HG02678 (cell line): ENCODE measurements at regions not wholly inside any gene's neighbourhood (a gene's known extent, or its start where the extent isn't known, plus 50 kb on each side); places are given as distances from the start of the nearest gene placed in this dataset.

Experiments
- ATAC-seq: cut with Tn5 transposase; IDR thresholded peaks from one replicate; pipeline ENCODE4 v1.9.1; 2021; ENCODE audit warnings: mild to moderate bottlenecking, moderate library complexity; ENCODE audit not compliant: unreplicated experiment

GRCh38 chr3:40593351-40593750 is 68.6 kb downstream of the ZNF621 start:
- no peak for ATAC-seq

- ATAC-seq, result no peak
These were observed 72.7 kb downstream of the ZNF621 start for GRCh38 chr3:40597441-40597840.

DNA sequence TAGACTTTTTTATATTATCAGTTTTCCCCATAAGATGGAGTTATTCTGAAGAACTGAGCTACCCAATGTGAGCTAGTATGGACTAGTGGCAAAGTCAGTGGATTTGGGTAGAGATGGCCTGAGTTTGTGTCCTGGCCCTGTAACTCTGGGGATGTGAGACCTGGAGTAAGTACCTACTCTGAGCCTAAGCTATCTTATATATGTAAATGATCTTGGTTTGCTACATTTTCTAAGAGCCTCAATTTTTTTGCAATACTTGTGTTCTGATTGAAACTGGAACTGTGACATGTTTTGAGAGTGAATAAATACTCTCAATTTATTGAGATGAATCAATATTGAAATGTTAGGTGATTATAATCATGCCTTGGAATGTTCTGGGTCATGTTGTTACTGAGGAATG is 73.6 kb downstream of the ZNF621 start:
- ATAC-seq, result no peak

- ATAC-seq, result no peak
These were observed 74.2 kb downstream of the ZNF621 start for GRCh38 chr3:40598962-40599361.

DNA sequence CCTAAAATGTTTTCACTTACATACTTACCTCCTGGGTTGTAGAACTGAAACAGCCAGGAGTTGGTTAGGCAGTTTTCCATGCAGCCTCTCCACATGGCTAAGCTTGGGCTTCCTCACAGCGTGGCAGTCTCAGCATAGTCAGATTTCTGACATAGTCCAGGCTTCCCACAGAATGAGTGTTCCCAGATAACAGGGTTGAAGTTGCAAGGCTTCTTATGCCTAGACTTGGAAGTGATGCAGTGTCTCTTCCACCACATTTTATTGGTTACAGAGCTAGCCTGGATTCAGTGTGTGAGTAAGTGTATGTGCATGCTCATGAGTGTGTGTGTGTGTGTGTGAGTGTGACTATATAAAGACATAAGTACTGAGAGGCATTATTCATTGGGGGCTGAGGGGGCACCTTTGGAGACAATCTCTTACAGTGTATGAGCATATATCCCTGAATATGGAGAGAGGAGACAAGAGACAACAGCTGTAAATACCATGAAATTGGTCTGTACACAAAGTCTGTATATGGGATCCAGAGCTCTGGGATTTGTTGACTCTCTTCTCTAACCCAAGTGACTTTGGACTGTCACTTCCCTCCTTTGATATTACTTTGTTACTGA is 78.1 kb downstream of the ZNF621 start:
- ATAC-seq, result no peak

DNA sequence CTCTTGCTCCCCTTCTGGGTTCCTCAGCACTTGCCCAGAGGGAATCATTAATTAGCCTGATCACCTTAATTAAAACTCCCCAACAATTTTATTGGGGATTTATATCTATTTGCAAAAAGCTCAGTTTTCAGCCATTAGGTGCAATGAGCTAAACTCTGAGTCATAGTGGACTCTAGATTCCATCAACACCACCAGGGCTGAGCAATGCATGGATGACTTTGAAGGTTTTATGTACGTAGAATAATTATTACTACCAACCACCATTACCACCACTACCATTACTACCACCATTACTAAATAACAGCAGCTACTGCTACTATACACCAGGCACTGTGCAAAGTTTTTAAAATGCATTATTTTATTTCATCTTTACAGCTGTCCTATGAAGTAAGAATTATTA is 81.2 kb downstream of the ZNF621 start:
- ATAC-seq, result no peak

GRCh38 chr3:40608091-40608490 is 83.3 kb downstream of the ZNF621 start:
- no peak for ATAC-seq

- no peak for ATAC-seq
These were observed 88.5 kb downstream of the ZNF621 start for GRCh38 chr3:40613306-40613705.

- no peak for ATAC-seq
These were observed 90.6 kb downstream of the ZNF621 start for GRCh38 chr3:40615110-40615915.

- no peak for ATAC-seq
These were observed 91.4 kb downstream of the ZNF621 start for GRCh38 chr3:40615918-40616819.

- ATAC-seq, result no peak
These were observed 92.3 kb downstream of the ZNF621 start for GRCh38 chr3:40617084-40617483.

DNA sequence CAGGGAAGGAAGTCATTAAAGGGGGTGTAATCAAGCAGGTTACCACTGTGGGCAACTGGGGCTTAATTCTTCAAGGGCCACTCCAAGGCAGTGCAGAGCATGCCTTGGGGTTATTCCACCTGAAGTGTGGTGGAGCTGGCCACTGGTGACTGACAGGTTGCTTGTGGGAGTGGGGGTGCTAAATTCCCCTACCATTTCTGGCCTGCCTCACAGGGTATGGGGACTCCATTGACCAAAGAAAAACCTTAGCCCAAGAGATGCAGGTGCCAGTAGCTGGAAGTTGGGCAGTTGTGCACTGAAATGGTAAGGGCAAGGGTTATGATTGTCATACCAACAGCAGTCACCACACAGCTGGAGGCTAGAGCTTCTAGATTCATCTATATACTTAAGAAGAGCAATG is 93.4 kb downstream of the ZNF621 start:
- no peak for ATAC-seq

- no peak for ATAC-seq
These were observed 95.4 kb downstream of the ZNF621 start for GRCh38 chr3:40620151-40620550.

GRCh38 chr3:40621252-40621651 is 96.5 kb downstream of the ZNF621 start:
- no peak for ATAC-seq

DNA sequence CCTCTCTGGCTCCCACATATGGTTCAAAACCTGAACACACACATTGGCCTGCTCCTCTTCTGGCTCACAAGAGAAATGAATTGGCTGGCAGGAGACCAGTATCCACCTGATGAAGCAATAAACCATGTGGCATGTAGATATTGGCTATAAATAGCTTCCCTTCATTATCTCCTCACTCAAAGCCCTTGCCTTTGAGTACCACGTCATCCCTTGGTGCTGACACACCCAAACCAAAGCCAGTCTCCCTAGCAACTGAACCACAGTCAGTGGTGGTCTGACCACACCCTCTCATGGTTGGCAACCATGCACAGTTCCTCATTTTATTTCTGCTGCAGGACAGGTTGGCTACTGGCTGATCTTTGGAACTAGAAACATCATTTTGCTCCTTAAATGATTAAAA is 98.8 kb downstream of the ZNF621 start:
- ATAC-seq, result no peak

GRCh38 chr3:40624189-40624769 is 99.5 kb downstream of the ZNF621 start:
- ATAC-seq, result no peak

DNA sequence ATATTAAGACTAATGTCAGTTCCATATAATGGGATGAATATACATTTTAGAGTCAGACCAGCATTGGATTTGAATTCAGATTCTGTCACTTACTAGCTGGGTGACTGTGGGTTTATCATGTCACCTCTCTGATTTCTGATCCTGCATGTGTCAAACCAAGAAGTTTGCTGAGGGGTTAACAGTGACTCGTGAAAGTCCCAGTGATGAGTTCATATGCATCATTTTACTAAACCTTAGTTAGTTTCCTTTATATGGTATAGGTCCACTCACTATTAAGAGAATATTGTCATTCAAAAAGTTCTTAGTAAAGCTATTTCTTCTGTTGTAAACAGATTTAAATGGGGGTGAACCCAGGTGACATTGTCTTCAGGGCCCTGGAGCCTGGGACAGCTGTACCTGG is 102.3 kb downstream of the ZNF621 start:
- ATAC-seq, result no peak

GRCh38 chr3:40628984-40629383 is 104.2 kb downstream of the ZNF621 start:
- no peak for ATAC-seq

DNA sequence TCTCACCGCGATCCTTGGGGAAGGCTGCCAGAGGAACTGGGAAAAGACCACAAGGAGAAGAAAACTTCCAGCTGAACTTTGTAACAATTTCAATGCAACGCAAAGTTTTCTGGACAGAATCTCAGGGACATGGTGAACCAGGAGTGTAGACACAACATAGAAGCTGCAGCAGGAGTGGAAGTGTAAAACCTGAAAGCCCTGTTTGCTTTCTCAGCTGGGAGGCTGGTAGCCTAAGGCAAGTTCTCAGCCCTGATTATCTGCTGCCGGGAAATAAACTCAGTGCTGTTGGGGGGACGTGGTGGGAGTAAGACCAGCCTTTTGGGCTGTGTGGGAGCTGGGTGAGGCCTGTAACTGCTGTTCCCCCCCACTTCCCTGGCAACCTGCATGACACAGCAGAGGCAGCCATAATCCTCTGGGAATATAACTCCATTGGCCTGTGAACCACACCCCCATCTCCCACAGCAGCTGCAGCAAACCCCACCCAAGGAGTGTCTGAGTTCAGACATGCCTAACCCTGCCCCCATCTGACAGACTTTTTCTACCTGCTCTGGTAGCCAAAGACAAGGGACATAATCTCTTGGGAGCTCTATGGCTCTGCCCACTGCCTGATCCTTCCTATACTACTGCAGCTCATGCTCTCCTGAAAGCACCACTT is 106.7 kb downstream of the ZNF621 start:
- no peak for ATAC-seq

DNA sequence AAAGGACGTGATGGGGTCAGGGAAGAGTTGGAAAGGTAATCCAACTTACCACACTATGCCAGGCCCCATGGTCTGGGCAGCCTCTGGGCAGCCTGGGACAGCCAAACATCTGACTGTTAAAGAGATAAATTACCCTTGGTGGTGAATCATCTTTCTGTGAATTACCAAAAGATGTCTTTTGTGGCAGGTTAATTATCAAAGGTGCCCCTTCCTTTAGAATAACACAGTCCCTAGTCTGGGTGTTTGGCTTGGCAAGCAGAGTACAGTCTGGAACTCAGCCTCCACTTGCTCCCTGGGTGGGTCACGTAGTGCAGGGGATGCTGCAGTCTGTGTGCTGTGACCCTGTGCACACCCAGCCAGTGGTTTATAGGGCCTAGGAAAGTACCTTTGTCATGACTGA is 113.1 kb downstream of the ZNF621 start:
- ATAC-seq, result no peak

- ATAC-seq, result no peak
These were observed 114.2 kb downstream of the ZNF621 start for GRCh38 chr3:40639006-40639405.
